Stimulated activated CD8-positive, alpha-beta memory T cell treated with anti-CD3 and anti-CD28 coated beads, Interleukin-7, amount 100 ng/mL, for 24 hours (primary cell): ENCODE measurements at regions not wholly inside any gene's neighbourhood (a gene's known extent, or its start where the extent isn't known, plus 50 kb on each side); places are given as distances from the start of the nearest gene placed in this dataset.

Experiments
- DNase-seq: peaks from one replicate; pipeline ENCODE4 v3.0.0-alpha.2; 2020; ENCODE audit warnings: low read depth

- no peak for DNase-seq
These were observed 538.1 kb upstream of the ATP11B start for GRCh38 chr3:182255158-182255557.

DNA sequence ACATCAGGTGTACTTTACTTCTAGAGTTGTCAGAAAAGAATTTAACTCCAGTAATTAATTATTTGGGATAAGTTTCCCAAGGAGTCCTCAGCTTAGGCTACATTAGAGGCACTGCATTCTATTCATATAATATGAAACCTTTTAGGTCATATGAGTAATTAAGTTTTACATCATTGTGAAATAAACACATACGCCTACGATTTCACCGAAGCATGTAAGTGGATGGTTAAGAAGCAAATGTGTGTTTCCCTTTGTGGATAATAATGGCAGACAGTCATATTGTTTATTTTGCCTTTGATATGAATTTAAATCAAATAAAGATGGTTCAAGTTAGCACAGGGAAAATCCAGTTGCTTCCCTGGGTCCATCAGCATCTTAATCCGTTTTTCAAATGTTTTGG lies 535.9 kb upstream of the ATP11B start:
- no peak for DNase-seq

- no peak for DNase-seq
These were observed 534.6 kb upstream of the ATP11B start for GRCh38 chr3:182258538-182259177.

DNA sequence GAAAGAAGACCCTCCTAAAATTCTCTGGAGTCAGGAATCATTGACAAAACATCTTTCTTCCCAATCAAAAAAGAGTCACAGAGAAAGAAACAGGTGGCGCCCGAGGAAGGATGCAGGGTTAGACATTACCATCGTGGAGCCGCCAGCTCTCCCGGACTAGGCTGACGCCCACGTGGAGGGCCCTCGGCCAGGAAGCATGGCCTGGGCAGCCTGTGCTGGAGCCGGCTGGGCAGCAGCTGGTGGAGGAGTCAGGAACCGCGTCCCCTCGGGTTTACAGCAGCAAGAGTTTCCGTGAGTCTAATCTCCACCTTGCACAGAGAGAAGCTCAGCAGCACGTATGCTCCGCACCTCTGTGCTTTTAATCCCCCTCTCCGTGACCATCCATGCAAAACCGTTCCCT lies 533.7 kb upstream of the ATP11B start:
- no peak for DNase-seq

DNA sequence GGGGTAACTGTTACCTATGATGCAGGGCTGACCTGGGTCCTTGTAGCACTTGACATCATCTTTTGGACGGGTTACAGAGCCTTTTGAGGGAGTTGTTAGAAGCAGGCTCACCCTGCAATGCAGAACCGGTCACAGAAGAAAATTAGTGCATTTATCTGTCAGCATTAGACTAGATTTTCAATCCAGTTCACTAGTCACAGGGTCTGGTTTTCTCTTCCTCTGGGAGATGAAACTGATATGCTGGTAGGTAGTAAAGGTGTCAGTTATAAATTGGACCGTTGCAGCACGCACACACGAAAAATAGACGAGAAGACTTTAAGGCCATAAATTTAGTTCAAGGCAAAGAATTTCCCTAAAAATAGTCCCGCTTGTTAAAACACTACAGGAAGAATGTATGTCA lies 532.3 kb upstream of the ATP11B start:
- no peak for DNase-seq

GRCh38 chr3:182268711-182269110 lies 524.6 kb upstream of the ATP11B start:
- no peak for DNase-seq

- DNase-seq: no peak
These were observed 516.8 kb upstream of the ATP11B start for GRCh38 chr3:182276512-182276911.

DNA sequence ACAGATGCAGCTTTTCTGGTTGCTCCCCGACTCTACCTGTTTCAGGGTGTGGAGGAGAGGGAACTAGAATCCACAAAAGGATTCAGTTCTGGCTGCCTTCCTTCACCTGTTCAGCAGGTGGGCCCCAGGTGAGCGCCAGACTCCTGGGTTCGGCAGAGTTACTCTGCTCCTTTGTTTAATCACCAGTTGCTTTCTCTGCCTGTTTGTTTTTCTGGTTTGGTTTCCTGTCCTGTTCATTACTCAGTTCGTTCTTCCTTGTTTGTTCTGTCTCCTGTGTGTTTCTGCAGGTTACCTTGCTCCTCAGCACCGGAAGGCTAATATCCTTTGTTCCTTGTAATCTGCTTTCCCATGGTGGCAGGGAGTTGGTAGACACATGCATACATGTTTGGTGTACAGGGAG lies 508.5 kb upstream of the ATP11B start:
- no peak for DNase-seq

DNA sequence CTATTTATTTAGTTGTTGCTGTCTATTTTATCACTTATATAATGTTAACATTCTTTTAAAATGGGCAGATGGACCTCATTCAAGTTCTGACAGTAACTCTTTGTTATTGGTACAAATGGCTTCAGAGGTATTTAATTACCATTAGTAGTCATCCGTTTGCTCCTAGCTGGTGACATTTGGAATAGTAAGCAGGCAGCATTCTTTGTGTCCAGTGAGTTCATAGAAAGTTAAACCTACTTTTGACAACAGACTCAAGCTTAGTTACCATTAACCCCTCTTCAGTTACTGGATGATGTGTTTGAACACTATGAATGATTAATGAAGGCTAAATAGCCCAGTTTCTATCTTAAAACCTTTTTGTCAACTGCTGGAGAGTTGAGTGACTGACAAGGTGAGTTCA lies 500.7 kb upstream of the ATP11B start:
- DNase-seq: no peak

- no peak for DNase-seq
These were observed 499.0 kb upstream of the ATP11B start for GRCh38 chr3:182294256-182294655.

- no peak for DNase-seq
These were observed 498.6 kb upstream of the ATP11B start for GRCh38 chr3:182294696-182295095.

- DNase-seq: no peak
These were observed 493.0 kb upstream of the ATP11B start for GRCh38 chr3:182300266-182300665.

GRCh38 chr3:182303169-182303568 lies 490.1 kb upstream of the ATP11B start:
- no peak for DNase-seq

- DNase-seq: no peak
These were observed 487.2 kb upstream of the ATP11B start for GRCh38 chr3:182305881-182306665.

DNA sequence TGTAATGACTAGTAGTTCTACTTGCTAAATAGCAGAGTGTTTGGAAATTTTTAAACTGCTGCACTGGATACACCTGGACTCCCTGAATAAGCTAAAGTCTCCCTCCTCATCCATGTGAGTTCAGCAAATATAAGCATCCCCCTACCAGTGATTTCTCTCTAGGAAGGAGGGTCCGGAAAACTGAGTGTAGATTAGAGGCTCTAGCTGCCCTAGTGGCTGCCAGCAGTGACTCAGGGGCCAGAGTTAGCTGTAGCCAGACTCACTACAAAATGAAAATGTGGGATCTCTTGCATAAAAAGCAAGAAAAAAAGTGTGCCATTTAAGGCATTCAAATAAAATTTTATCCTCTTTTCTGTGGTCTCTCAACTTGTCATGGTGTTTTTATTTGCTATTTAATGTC lies 485.0 kb upstream of the ATP11B start:
- no peak for DNase-seq

DNA sequence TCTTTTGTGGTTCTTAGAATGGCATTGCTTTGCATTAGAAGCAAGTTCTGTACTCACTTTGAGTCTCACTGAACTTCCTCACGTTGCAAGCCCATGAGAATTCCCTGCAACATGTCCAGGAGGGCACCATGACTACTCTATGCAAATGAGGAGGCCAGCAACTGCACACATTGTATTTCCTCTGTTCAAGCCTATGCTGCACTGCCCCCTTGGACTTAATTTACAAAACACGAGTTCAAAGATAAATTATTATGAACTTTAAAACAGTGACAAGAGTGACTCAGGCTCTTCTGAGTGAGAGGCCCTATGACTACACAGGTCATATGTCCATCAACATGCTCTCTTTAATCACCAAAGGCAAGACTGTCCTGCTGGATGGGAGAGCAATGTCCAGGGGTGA lies 484.2 kb upstream of the ATP11B start:
- DNase-seq: no peak

- DNase-seq: no peak
These were observed 478.0 kb upstream of the ATP11B start for GRCh38 chr3:182315313-182315712.

- no peak for DNase-seq
These were observed 470.1 kb upstream of the ATP11B start for GRCh38 chr3:182323126-182323700.

- no peak for DNase-seq
These were observed 469.4 kb upstream of the ATP11B start for GRCh38 chr3:182323898-182324297.

GRCh38 chr3:182325213-182325950 lies 467.9 kb upstream of the ATP11B start:
- DNase-seq: no peak

DNA sequence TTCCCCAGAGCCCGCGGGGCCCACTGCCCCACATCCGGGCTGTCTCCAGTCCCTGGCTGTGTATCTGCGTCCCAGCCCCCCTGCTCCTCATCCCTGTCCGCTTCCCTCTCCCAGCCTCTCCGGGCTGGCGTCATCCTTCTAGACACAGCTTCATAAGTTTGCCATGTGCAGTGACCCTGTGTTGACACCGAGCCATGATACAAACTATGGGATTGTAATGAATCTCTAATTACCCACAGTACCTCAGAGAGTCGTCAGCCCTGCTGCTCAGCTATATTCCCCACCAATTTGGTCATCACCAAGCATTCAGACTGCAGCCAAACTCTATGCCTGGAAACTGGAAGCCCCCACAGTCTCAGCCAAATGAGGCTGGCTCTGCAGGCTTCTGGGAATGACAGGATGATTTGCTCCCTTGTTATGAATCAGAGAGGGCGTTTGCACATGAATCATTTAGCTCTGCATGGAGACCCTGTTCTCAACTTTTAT lies 466.1 kb upstream of the ATP11B start:
- DNase-seq: no peak

DNA sequence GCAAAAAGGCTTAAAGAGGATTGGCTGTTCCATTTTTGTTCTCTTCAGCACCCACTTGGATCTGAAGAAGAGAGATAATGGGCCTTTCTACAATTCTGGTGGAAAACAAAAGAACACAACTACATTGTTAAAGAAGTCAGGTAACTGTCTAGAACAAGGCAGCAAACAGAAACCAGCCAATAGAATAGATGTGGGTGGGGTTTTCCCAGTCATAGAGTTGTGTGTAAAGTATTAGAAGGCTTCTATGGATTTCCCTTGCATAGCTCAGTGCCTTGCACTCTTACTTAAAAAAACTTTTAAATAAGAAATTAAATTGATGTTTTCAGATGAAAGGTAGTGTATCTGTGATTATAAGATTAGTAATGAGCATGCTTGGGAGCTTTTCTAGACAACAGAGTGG lies 462.7 kb upstream of the ATP11B start:
- DNase-seq: no peak

GRCh38 chr3:182331341-182331740 lies 462.0 kb upstream of the ATP11B start:
- no peak for DNase-seq
